Upper lobe of left lung (tissue), 6 donors: ENCODE measurements at regions not wholly inside any gene's neighbourhood (a gene's known extent, or its start where the extent isn't known, plus 50 kb on each side); places are given as distances from the start of the nearest gene placed in this dataset.

ENCODE experiments used
- ATAC-seq, 2 donors: fragments of 200-7000 bp; cut with Tn5 transposase; one replicate each; pipeline ENCODE4 v1.9.1; 2022; ENCODE audit warnings: mild to moderate bottlenecking in 2 of 2, moderate library complexity in 2 of 2; ENCODE audit not compliant: low FRiP score in 2 of 2
- DNase-seq, 2 donors: peaks; one replicate each; pipeline ENCODE4 v3.0.0-alpha.2; 2019 to 2020
- H3K27ac ChIP-seq, 4 donors: fragments of 200-600 bp; sonication (generic); one replicate each; pipeline ENCODE4 v1.5.1; 2016 to 2019
- H3K27me3 ChIP-seq, 4 donors: fragments of 200-600 bp; sonication (generic); one replicate each; pipeline ENCODE4 v1.5.1; 2017 to 2019
- H3K36me3 ChIP-seq, 4 donors: fragments of 200-600 bp; sonication (generic); one replicate each; pipeline ENCODE4 v1.5.1; 2016 to 2019
- H3K4me1 ChIP-seq, 4 donors: fragments of 200-600 bp; sonication (generic); one replicate each; pipeline ENCODE4 v1.5.1; 2018 to 2019
- H3K4me3 ChIP-seq, 4 donors: fragments of 200-600 bp; sonication (generic); one replicate each; pipeline ENCODE4 v1.5.1; 2017 to 2019; ENCODE audit warnings: mild to moderate bottlenecking in 2 of 4, moderate library complexity in 1 of 4
- H3K9me3 ChIP-seq, 4 donors: fragments of 200-600 bp; sonication (generic); one replicate each; pipeline ENCODE4 v1.5.1; 2018 to 2019
- CTCF ChIP-seq, 6 experiments: fragments of 450-650 bp in 4 of 6; fragments of 200-600 bp in 2 of 6; sonication (generic) in 2 of 6; IDR thresholded peaks; one replicate each; pipeline ENCODE4 v1.5.1; 2016 to 2019; ENCODE audit warnings: antibody characterized with exemption in 6 of 6
- EP300 ChIP-seq, 4 donors: sonication (generic); formaldehyde crosslinking; IDR thresholded peaks; one replicate each; pipeline ENCODE4 v1.5.1; 2017; ENCODE audit warnings: antibody characterized with exemption in 4 of 4, control low read depth in 2 of 4
- POLR2A ChIP-seq, 4 donors: fragments of 450-650 bp; IDR thresholded peaks; one replicate each; pipeline ENCODE4 v1.5.1; 2016 to 2017; ENCODE audit warnings: antibody characterized with exemption in 4 of 4, mild to moderate bottlenecking in 2 of 4
- POLR2AphosphoS5 ChIP-seq, 2 donors: sonication (generic); formaldehyde crosslinking; IDR thresholded peaks; one replicate each; pipeline ENCODE4 v1.5.1; 2017; ENCODE audit warnings: antibody characterized with exemption in 2 of 2
- WGBS, 2 donors: methylation state at CpG; one replicate each; pipeline ENCODE4 v1.1.5; 2017 to 2018; 5-methylcytosine and 5-hydroxymethylcytosine counted together
- donor health status: DM: no; HTN: no; CAD: no; lungs with moderate emphysema.
- donor health status: DM: no; HTN: yes; CAD: no; lungs with severe emphysema.

DNA sequence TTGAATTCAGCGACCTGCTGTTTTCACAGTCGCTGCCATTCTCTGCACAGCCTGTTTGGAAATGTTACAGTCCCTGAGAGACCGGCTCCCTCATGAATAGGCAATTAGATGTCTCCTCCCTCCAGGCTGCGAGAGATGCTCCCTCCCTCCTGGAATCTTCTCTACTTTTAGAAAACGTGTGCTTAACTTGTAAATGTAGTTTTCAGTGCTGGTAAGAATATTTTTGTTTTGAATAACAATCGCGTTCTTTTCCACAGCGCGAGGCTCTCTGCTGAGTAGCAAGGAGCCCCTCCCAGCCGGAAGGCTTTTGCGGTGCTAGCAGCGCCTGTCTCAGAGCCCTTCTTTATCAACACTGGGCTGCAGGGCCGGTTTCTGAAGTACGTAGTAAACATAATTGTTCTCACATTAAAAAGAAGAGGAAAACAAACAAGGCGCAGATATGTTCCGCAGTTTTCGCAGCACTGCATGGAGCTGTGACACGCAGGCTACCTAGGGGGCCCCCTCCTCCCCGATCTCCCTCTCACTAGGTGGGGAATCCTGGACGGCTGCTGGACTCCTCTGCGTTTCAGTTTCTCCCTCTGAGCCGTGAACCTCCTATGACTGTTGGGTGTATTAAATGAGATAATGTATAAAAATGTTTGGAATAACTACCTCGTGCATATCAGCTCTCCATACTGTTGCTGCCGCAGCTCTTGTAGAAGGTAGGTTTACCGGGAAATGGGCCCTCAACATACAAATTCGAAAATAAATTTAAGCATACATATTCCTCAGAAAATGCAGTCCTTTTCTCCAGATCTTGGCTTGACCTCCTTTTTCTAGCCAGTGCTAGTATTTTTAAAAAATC lies 79.0 kb upstream of the SPACA1 start:
- ATAC-seq (peak; percentile 66 to 70), DNase-seq (peak in 1 of 2 donors; percentile 29)
- H3K36me3 ChIP-seq = no peaks in the 10 kb centered on the region
- no peak for TF ChIP-seq CTCF (IDR thresholded peaks at IDR 0.05)
- H3K27ac ChIP-seq = no peak overlapping the region
- WGBS, 2 donors = 11 to 12% methylated on average over 26 of the region's 26 CpGs
- H3K27me3 ChIP-seq = no peaks in the 10 kb centered on the region
- peaks cover 0 to 5% (median 2%) of the 10 kb centered on the region in 4 donors for H3K4me1 ChIP-seq
- H3K9me3 ChIP-seq = no peaks in the 10 kb centered on the region
- H3K4me3 ChIP-seq = peak overlapping the region in 3 of 4 donors; percentile 24 to 42 (median 40)

DNA sequence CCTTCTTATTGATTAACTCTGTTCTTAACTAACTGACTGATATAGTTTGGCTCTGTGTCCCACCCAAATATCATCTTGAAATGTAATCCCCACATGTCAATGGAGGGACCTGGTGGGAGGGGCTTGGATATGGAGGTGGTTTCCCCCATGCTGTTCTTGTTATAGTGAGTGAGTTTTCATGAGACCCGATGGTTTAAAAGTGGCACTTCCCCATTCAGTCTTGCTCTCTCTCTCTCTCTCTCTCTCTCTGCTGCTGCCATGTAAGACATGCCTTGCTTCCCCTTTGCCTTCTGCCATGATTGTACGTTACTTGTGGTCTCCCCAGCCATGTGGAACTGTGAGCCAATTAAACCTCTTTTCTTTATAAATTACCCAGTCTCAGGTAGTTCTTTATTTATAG lies 81.8 kb upstream of the SPACA1 start:
- TF ChIP-seq POLR2AphosphoS5 (IDR thresholded peaks at IDR 0.05) (no peak), CTCF (IDR thresholded peaks at IDR 0.05) (no peak), EP300 (IDR thresholded peaks at IDR 0.05) (no peak), POLR2A (IDR thresholded peaks at IDR 0.05) (no peak)
- DNase-seq = no peak
- Histone ChIP-seq H3K36me3 (no peaks in the 10 kb centered on the region), H3K27ac (no peak overlapping the region), H3K27me3 (no peaks in the 10 kb centered on the region), H3K9me3 (no peaks in the 10 kb centered on the region), H3K4me1 (peaks cover 0 to 5% (median 2%) of the 10 kb centered on the region in 4 donors), H3K4me3 (no peak overlapping the region)
- 70 to 75% methylated on average over 2 of the region's 2 CpGs for WGBS, 2 donors
- ATAC-seq = no peak

GRCh38 chr6:87959083-87959482 lies 88.6 kb upstream of the SPACA1 start:
- Histone ChIP-seq H3K4me3 (no peak overlapping the region), H3K27me3 (no peaks in the 10 kb centered on the region), H3K36me3 (no peaks in the 10 kb centered on the region), H3K27ac (no peak overlapping the region), H3K4me1 (no peaks in the 10 kb centered on the region), H3K9me3 (no peaks in the 10 kb centered on the region)
- no peak for TF ChIP-seq POLR2A (IDR thresholded peaks at IDR 0.05)
- no peak for TF ChIP-seq POLR2AphosphoS5 (IDR thresholded peaks at IDR 0.05)
- TF ChIP-seq EP300 (IDR thresholded peaks at IDR 0.05) = no peak
- TF ChIP-seq CTCF (IDR thresholded peaks at IDR 0.05) = no peak
- no peak for ATAC-seq
- no peak for DNase-seq
- 83 to 88% methylated on average over 1 of the region's 1 CpG for WGBS, 2 donors

DNA sequence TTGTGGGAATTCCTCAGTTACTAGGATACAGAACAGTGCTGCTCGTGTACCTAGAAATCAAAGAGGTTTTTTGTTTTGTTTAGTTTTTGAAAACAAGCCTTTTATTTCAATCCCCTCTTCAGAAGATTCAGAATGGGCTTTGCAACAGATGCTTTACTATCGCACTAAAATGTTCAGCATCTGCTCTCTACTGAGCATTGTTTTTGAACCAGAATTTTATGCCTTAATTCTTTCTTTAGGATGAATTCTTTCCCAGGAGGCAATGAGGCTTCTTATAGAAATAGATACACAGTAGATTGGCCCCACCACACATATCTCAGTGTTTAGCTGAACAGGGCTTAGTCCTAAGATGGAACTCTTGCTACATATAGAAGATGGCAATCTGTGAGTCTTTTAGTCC lies 95.9 kb upstream of the SPACA1 start:
- Histone ChIP-seq H3K9me3 (no peaks in the 10 kb centered on the region), H3K27ac (no peak overlapping the region), H3K36me3 (no peaks in the 10 kb centered on the region), H3K4me3 (no peak overlapping the region), H3K27me3 (no peaks in the 10 kb centered on the region), H3K4me1 (no peaks in the 10 kb centered on the region)
- WGBS, 2 donors = 90 to 91% methylated on average over 2 of the region's 2 CpGs
- ATAC-seq (no peak), DNase-seq (no peak)
- TF ChIP-seq POLR2AphosphoS5 (IDR thresholded peaks at IDR 0.05) (no peak), CTCF (IDR thresholded peaks at IDR 0.05) (no peak)

DNA sequence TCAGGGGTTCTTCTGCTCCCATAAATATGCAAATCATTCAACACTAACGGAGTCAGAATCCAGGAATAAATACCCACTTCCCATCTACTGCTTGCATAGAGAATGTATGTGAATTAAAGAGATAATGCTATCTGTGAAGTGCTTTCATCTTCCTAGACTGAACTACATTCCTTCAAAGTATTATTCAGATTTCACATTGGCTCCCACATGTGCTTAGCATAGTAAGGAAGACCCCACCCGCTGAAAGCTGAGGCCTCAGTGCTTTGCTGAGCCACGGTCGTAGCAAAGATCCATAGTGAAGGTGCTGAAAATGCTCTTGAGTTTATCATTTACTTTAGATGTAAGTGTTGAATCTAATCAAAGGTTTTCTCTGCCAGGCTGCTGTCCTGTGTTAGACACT lies 97.0 kb upstream of the SPACA1 start:
- Histone ChIP-seq H3K27me3 (no peaks in the 10 kb centered on the region), H3K27ac (no peak overlapping the region), H3K4me3 (no peak overlapping the region), H3K9me3 (no peaks in the 10 kb centered on the region), H3K36me3 (no peaks in the 10 kb centered on the region), H3K4me1 (no peaks in the 10 kb centered on the region)
- TF ChIP-seq POLR2A (IDR thresholded peaks at IDR 0.05) (no peak), CTCF (IDR thresholded peaks at IDR 0.05) (no peak), EP300 (IDR thresholded peaks at IDR 0.05) (no peak), POLR2AphosphoS5 (IDR thresholded peaks at IDR 0.05) (no peak)
- ATAC-seq (no peak), DNase-seq (no peak)
- WGBS, 2 donors = 84 to 89% methylated on average over 4 of the region's 4 CpGs
